B cell (primary cell): ENCODE measurements at regions not wholly inside any gene's neighbourhood (a gene's known extent, or its start where the extent isn't known, plus 50 kb on each side); places are given as distances from the start of the nearest gene placed in this dataset.

Experiments used
- ATAC-seq: fragments of 200-7000 bp; cut with Tn5 transposase; one replicate; pipeline ENCODE4 v1.10.0; 2021; ENCODE audit warnings: low read depth, mild to moderate bottlenecking, moderate number of reproducible peaks, moderate library complexity
- CTCF ChIA-PET: fragments of 350-600 bp; sonication (Branson Sonifier 250); formaldehyde crosslinking; loops from one replicate; lab custom pipeline; 2021; ENCODE audit warnings: antibody characterized with exemption, inconsistent platforms; lab: Charles Lee
- POLR2A ChIA-PET: fragments of 350-600 bp; sonication (Branson Sonifier 250); formaldehyde crosslinking; loops from one replicate; lab custom pipeline; 2021; ENCODE audit warnings: antibody characterized with exemption; lab: Charles Lee
- DNase-seq: peaks from one replicate; pipeline ENCODE4 v3.0.0; 2013
- H2AFZ ChIP-seq: 2 replicates; pipeline ENCODE4 v1.6.1; 2012; ENCODE audit warnings: mild to moderate bottlenecking, low read depth, low read length; ENCODE audit not compliant: insufficient read depth, poor library complexity, severe bottlenecking
- H3K27ac ChIP-seq, 2 donors: 1 replicate in 1 of 2; 2 replicates in 1 of 2; pipeline ENCODE4 v1.5.1; 2012 to 2013; ENCODE audit warnings: low read length in 2 of 2, mild to moderate bottlenecking in 2 of 2, moderate library complexity in 1 of 2
- H3K27me3 ChIP-seq, 4 experiments: fragments of 200-600 bp in 1 of 4; sonication (generic) in 1 of 4; replicated peaks in 1 of 4; 1 replicate in 2 of 4; 2 replicates in 2 of 4; pipeline versions ENCODE4 v1.6.1 to v1.7.0; 2013 to 2016; ENCODE audit warnings: low read length in 3 of 4, mild to moderate bottlenecking in 2 of 4, mixed read lengths in 1 of 4, moderate library complexity in 1 of 4; ENCODE audit not compliant: insufficient read depth in 4 of 4, control insufficient read depth in 3 of 4; ENCODE audit errors: control extremely low read depth in 1 of 4
- H3K36me3 ChIP-seq, 2 experiments: replicated peaks in 1 of 2; 1 replicate in 1 of 2; 2 replicates in 1 of 2; pipeline versions ENCODE4 v1.6.1 to v1.7.1; 2013; ENCODE audit warnings: low read length in 1 of 2; ENCODE audit not compliant: insufficient read depth in 2 of 2, control insufficient read depth in 1 of 2; ENCODE audit errors: control extremely low read depth in 1 of 2, extremely low read depth in 1 of 2
- H3K4me1 ChIP-seq, 2 donors: fragments of 200-600 bp in 1 of 2; sonication (generic) in 1 of 2; 1 replicate in 1 of 2; 2 replicates in 1 of 2; pipeline versions ENCODE4 v1.5.1 to v1.6.1; 2013 to 2017; ENCODE audit warnings: low read length in 2 of 2; ENCODE audit not compliant: control insufficient read depth in 2 of 2, insufficient read depth in 2 of 2
- H3K4me2 ChIP-seq: replicated peaks from 2 replicates; pipeline ENCODE3; 2012; ENCODE audit warnings: mild to moderate bottlenecking, low read depth, low read length; ENCODE audit not compliant: poor library complexity, severe bottlenecking
- H3K4me3 ChIP-seq, 5 experiments: fragments of 200-600 bp in 1 of 5; sonication (generic) in 1 of 5; 1 replicate in 3 of 5; 2 replicates in 2 of 5; pipeline versions ENCODE4 v1.5.1 to v1.7.0; 2011 to 2016; ENCODE audit warnings: low read length in 4 of 5, mild to moderate bottlenecking in 4 of 5, low read depth in 2 of 5, control low read depth in 1 of 5, moderate library complexity in 1 of 5; ENCODE audit not compliant: insufficient read depth in 1 of 5; ENCODE audit errors: control extremely low read depth in 1 of 5, extremely low read depth in 1 of 5
- H3K79me2 ChIP-seq: fragments of 200-600 bp; sonication (generic); one replicate; pipeline ENCODE4 v1.6.0; 2016; ENCODE audit warnings: low read length; ENCODE audit not compliant: control insufficient read depth, insufficient read depth
- H3K9ac ChIP-seq: fragments of 200-600 bp; sonication (generic); 2 replicates; pipeline ENCODE4 v1.6.1; 2017; ENCODE audit warnings: mild to moderate bottlenecking, low read length, moderate library complexity
- H3K9me3 ChIP-seq, 3 donors: one replicate each; pipeline versions ENCODE4 v1.6.1 to v1.7.1; 2013; ENCODE audit warnings: low read length in 2 of 3; ENCODE audit not compliant: control insufficient read depth in 2 of 3, insufficient read depth in 1 of 3; ENCODE audit errors: control extremely low read depth in 1 of 3
- H4K20me1 ChIP-seq: 2 replicates; pipeline ENCODE4 v1.6.0; 2012; ENCODE audit warnings: mild to moderate bottlenecking, low read length; ENCODE audit not compliant: insufficient read depth, control insufficient read depth, poor library complexity, severe bottlenecking
- H3K27ac Mint-ChIP-seq: one replicate; pipeline ENCODE4 v1.8.0; 2021; ENCODE audit warnings: mixed read lengths
- H3K27me3 Mint-ChIP-seq: one replicate; pipeline ENCODE4 v1.8.0; 2021; ENCODE audit warnings: mixed read lengths
- H3K4me1 Mint-ChIP-seq: one replicate; pipeline ENCODE4 v1.8.0; 2021; ENCODE audit warnings: mixed read lengths
- H3K4me3 Mint-ChIP-seq: one replicate; pipeline ENCODE4 v1.8.0; 2021; ENCODE audit warnings: mixed read lengths
- H3K9me3 Mint-ChIP-seq: one replicate; pipeline ENCODE4 v1.8.0; 2022; ENCODE audit warnings: mixed read lengths; ENCODE audit not compliant: insufficient read depth
- CTCF ChIP-seq: fragments of 200-600 bp; IDR thresholded peaks from one replicate; pipeline ENCODE4 v1.8.0; 2022; ENCODE audit warnings: antibody characterized with exemption, mild to moderate bottlenecking
- EZH2 ChIP-seq: IDR thresholded peaks from 2 replicates; pipeline ENCODE4 v1.6.1; 2012; ENCODE audit warnings: borderline replicate concordance, low read depth, mild to moderate bottlenecking, moderate library complexity, low read length; ENCODE audit not compliant: insufficient read depth, poor library complexity, severe bottlenecking
- WGBS: methylation state at CpG from one replicate; pipeline ENCODE4 v1.1.5; 2013; ENCODE audit warnings: missing lambda C conversion rate; ENCODE audit not compliant: insufficient coverage; 5-methylcytosine and 5-hydroxymethylcytosine counted together
- intact Hi-C: fragments of 100-400 bp; cut with micrococcal nuclease; formaldehyde crosslinking; loops from one replicate; pipeline ENCODE4 v1.10.0; 2022

DNA sequence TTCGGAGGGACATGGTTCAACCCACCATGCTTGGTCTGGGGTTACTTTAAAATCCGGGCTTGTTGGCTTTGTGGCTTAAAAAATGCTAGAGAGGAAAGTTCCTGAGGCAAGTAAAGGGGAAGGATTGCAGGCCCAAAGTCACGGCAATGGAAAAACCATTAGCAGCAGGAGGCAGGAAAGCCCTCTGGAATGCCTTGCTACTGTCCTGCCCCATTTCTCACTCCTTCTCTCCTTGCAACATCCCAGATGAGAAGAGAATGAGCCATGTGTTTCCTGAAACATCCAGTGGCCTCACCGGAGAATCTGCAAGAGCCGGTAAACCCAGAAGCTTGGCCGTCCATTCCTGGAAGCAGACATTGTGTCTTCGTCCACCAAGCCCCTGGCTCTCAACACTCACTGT lies 97.4 kb upstream of the LCLAT1 start:
- no peaks in the 10 kb centered on the region for H3K27me3 Mint-ChIP-seq
- no peaks in the 10 kb centered on the region for H3K79me2 ChIP-seq
- no peaks in the 10 kb centered on the region for H4K20me1 ChIP-seq
- CTCF ChIA-PET = no interaction called here
- DNase-seq (no peak), ATAC-seq (no peak)
- no peak overlapping the region for H3K27ac Mint-ChIP-seq
- intact Hi-C loops = no loop called here
- peaks cover 7% of the 10 kb centered on the region for H3K4me1 Mint-ChIP-seq
- no peaks in the 10 kb centered on the region for H3K9me3 ChIP-seq
- no peak overlapping the region for H3K4me2 ChIP-seq
- no peaks in the 10 kb centered on the region for H3K4me1 ChIP-seq
- no peak overlapping the region for H3K4me3 ChIP-seq
- H3K9ac ChIP-seq = no peak overlapping the region
- no peak for TF ChIP-seq CTCF
- no peak for TF ChIP-seq EZH2
- no peak overlapping the region for H3K27ac ChIP-seq
- 93% methylated on average over 4 of the region's 7 CpGs for WGBS
- H3K9me3 Mint-ChIP-seq = no peaks in the 10 kb centered on the region
- H3K27me3 ChIP-seq = no peaks in the 10 kb centered on the region
- H3K36me3 ChIP-seq = no peaks in the 10 kb centered on the region
- H2AFZ ChIP-seq = no peak overlapping the region
- H3K4me3 Mint-ChIP-seq = no peak overlapping the region
- POLR2A ChIA-PET = no interaction called here

DNA sequence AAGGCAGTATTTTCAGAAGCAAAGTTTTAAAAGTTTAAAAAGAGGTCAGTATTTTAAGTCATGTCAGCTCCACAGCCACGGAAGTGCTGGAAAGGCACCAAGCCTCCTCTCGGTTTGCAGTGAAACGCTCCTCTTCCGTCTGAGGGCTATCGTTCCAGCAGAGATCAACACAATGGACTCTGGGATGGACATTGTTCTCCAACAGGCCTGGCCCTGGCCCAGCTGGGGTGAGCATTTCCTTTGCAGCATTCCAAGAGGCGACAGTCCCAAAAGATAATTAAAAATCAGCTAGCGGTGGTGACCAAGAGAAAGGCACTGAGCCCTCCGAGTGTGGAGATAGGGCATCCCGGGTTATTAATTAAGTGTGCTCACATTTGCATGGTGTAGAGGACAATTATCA lies 95.9 kb upstream of the LCLAT1 start:
- Mint-ChIP-seq H3K27ac (no peak overlapping the region), H3K9me3 (no peaks in the 10 kb centered on the region), H3K4me3 (no peak overlapping the region)

More for the DNA sequence above, 95.9 kb upstream of the LCLAT1 start:
- TF ChIP-seq CTCF = no peak
- no peak for TF ChIP-seq EZH2
- no peak for ATAC-seq
- no peak overlapping the region for H2AFZ ChIP-seq
- no peaks in the 10 kb centered on the region for H3K36me3 ChIP-seq
- no peak overlapping the region for H3K4me3 ChIP-seq
- no peaks in the 10 kb centered on the region for H3K4me1 ChIP-seq
- H3K9ac ChIP-seq = no peak overlapping the region
- 97% methylated on average over 9 of the region's 9 CpGs for WGBS
- H3K4me2 ChIP-seq = no peak overlapping the region
- H3K27me3 Mint-ChIP-seq = no peaks in the 10 kb centered on the region
- no peaks in the 10 kb centered on the region for H4K20me1 ChIP-seq
- H3K27ac ChIP-seq = no peak overlapping the region
- intact Hi-C loops = no loop called here
- H3K79me2 ChIP-seq = no peaks in the 10 kb centered on the region
- ChIA-PET POLR2A (no interaction called here), CTCF (interaction anchor here (0.6 to 1.1 kb wide), 3 partner anchors 71 to 186 kb away, joined by 3 read pairs; no protein-coding TSS in a partner anchor)
- no peaks in the 10 kb centered on the region for H3K27me3 ChIP-seq
- peaks cover 7% of the 10 kb centered on the region for H3K4me1 Mint-ChIP-seq
- no peaks in the 10 kb centered on the region for H3K9me3 ChIP-seq
- no peak for DNase-seq
